ENCODE measurements at regions not wholly inside any gene's neighbourhood (a gene's known extent, or its start where the extent isn't known, plus 50 kb on each side); places are given as distances from the start of the nearest gene placed in this dataset.

- FAIRE-seq = no peak
- DNase-seq (ENCODE audit: insufficient read length) = no peak
- no peak for TF ChIP-seq TAF1 (IDR thresholded peaks at IDR 0.05; ENCODE audit: borderline replicate concordance, low read depth, low read length)
- no peak for TF ChIP-seq POLR2A (IDR thresholded peaks at IDR 0.05; ENCODE audit: low read depth, low read length)
- no peak for TF ChIP-seq POLR2AphosphoS5 (IDR thresholded peaks at IDR 0.05; ENCODE audit: low read depth, low read length)
Measured at GRCh38 chr21:35416866-35417489, 367.9 kb upstream of the RUNX1 start.

DNA sequence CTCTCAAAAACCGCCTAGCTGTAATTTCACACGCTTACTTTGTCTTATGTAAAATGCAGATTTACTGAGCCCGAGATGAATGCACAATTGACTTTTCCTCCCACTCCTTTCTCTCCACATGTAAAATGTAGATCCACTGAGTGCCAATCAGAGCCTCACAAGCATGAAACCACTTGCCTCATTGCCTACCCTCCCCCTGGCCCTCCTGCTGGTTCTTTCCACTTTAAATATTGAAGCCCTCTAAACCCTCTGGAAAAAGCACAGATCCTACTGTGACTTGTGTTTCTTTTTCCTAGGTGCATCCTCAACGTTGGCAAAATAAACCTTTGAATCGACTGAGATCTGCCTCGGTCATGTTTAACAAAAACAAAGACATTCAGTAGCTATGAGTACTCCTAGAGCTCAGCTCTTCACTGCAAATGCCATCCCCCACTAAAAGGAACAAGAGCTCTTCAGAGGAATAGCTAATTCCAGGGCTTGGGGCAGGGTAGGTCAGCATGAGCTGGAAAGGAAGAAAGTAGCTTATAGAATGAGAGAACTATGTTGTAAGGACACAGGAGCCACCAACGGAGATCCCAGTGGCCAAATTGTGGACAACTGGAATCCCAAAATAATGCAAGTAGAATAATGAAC lies 365.5 kb upstream of the RUNX1 start:
- DNase-seq (ENCODE audit: insufficient read length) = no peak
- TF ChIP-seq TAF1 (IDR thresholded peaks at IDR 0.05; ENCODE audit: borderline replicate concordance, low read depth, low read length) (no peak), POLR2A (IDR thresholded peaks at IDR 0.05; ENCODE audit: low read depth, low read length) (no peak), POLR2AphosphoS5 (IDR thresholded peaks at IDR 0.05; ENCODE audit: low read depth, low read length) (no peak)
- no peak for FAIRE-seq

DNA sequence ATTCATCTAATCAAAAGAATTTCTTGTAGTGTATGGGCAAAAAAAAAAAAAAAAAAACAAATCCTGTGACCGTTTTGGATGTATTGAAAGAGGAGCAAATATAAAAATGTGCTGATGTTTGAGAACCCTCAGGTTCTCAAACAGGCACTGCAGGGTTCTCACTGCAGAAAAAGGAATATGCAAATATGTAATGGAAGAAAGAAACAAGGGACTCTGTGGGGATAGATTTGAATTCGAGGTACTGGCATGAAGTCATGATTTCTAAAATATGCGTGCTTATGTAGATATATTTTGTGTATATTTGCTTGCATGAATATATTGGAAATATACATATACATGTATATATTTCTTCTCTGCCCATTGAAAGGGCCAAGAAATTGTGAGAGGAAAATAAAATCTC lies 365.0 kb upstream of the RUNX1 start:
- DNase-seq (ENCODE audit: insufficient read length) = no peak
- TF ChIP-seq TAF1 (IDR thresholded peaks at IDR 0.05; ENCODE audit: borderline replicate concordance, low read depth, low read length) = no peak
- no peak for TF ChIP-seq POLR2A (IDR thresholded peaks at IDR 0.05; ENCODE audit: low read depth, low read length)
- TF ChIP-seq POLR2AphosphoS5 (IDR thresholded peaks at IDR 0.05; ENCODE audit: low read depth, low read length) = no peak
- no peak for FAIRE-seq

DNA sequence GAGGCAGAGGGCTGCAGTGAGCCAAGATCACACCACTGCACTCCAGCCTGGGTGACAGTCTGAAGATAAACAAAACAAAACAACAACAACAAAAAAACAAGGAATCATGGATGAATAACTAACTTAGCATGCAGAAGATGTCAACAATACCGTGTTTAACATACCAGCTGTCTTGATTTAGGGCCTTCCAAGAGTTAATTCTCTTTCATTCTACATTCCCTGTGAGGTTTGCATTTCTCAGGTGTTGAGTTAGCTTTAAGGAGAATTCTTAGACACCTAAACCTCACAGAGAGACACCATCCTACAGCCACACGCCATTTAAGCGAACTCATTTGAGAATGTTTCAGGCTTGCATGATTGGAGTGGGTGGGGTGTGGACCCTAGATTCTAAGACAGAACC lies 363.1 kb upstream of the RUNX1 start:
- TF ChIP-seq POLR2A (IDR thresholded peaks at IDR 0.05; ENCODE audit: low read depth, low read length) = no peak
- TF ChIP-seq TAF1 (IDR thresholded peaks at IDR 0.05; ENCODE audit: borderline replicate concordance, low read depth, low read length) = no peak
- TF ChIP-seq POLR2AphosphoS5 (IDR thresholded peaks at IDR 0.05; ENCODE audit: low read depth, low read length) = no peak
- DNase-seq (ENCODE audit: insufficient read length) = no peak
- no peak for FAIRE-seq

DNA sequence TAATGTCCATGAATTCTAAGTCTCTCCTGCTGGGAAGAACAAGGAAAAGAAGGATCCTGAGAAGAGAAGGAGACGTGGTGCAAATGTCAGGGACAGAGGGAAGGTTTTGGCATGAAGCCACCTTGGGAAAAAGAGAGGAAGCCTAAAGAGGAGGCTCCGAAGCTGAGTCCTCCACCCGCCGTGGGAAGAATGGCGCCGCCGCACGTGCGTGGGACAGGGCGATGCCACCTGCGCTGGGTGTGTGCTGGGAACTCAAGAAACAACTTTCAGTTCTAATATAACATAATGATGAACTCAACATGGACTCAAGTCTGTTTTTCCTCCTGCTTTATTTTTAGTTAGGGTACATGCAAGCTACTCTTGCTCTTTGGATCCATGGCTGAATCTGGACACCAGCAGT lies 362.3 kb upstream of the RUNX1 start:
- TF ChIP-seq TAF1 (IDR thresholded peaks at IDR 0.05; ENCODE audit: borderline replicate concordance, low read depth, low read length) = no peak
- no peak for TF ChIP-seq POLR2AphosphoS5 (IDR thresholded peaks at IDR 0.05; ENCODE audit: low read depth, low read length)
- TF ChIP-seq POLR2A (IDR thresholded peaks at IDR 0.05; ENCODE audit: low read depth, low read length) = no peak
- DNase-seq (ENCODE audit: insufficient read length) (no peak), FAIRE-seq (no peak)

- TF ChIP-seq POLR2AphosphoS5 (IDR thresholded peaks at IDR 0.05; ENCODE audit: low read depth, low read length) (no peak), TAF1 (IDR thresholded peaks at IDR 0.05; ENCODE audit: borderline replicate concordance, low read depth, low read length) (no peak), POLR2A (IDR thresholded peaks at IDR 0.05; ENCODE audit: low read depth, low read length) (no peak)
- FAIRE-seq (no peak), DNase-seq (ENCODE audit: insufficient read length) (no peak)
Measured at GRCh38 chr21:35410656-35411055, 361.6 kb upstream of the RUNX1 start.

DNA sequence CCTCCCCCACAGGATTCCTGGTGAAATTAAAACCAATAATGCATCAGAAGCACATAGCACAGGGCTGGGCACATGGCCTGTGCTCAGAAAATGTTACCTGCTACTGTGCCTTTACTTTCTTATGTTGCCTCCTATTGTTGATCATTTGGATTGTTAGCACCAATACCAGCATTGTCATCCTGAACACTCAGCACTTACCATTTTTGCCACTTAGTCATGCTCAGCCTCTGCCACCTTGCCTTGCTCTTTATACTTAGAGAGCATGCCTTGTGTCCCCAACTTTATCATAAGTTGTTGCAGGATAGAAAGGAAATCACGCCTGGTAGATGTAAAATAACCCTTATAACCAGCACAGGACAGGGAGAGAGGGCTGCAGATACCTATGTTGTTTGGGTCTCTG lies 361.0 kb upstream of the RUNX1 start:
- DNase-seq (ENCODE audit: insufficient read length) (no peak), FAIRE-seq (no peak)
- TF ChIP-seq TAF1 (IDR thresholded peaks at IDR 0.05; ENCODE audit: borderline replicate concordance, low read depth, low read length) = no peak
- TF ChIP-seq POLR2AphosphoS5 (IDR thresholded peaks at IDR 0.05; ENCODE audit: low read depth, low read length) = no peak
- no peak for TF ChIP-seq POLR2A (IDR thresholded peaks at IDR 0.05; ENCODE audit: low read depth, low read length)

GRCh38 chr21:35408401-35408800 lies 359.3 kb upstream of the RUNX1 start:
- TF ChIP-seq POLR2A (IDR thresholded peaks at IDR 0.05; ENCODE audit: low read depth, low read length) = no peak
- TF ChIP-seq POLR2AphosphoS5 (IDR thresholded peaks at IDR 0.05; ENCODE audit: low read depth, low read length) = no peak
- TF ChIP-seq TAF1 (IDR thresholded peaks at IDR 0.05; ENCODE audit: borderline replicate concordance, low read depth, low read length) = no peak
- DNase-seq (ENCODE audit: insufficient read length) (no peak), FAIRE-seq (no peak)

GRCh38 chr21:35406635-35407034 lies 357.5 kb upstream of the RUNX1 start:
- DNase-seq (ENCODE audit: insufficient read length) = no peak
- FAIRE-seq = no peak
- TF ChIP-seq POLR2A (IDR thresholded peaks at IDR 0.05; ENCODE audit: low read depth, low read length) (no peak), TAF1 (IDR thresholded peaks at IDR 0.05; ENCODE audit: borderline replicate concordance, low read depth, low read length) (no peak), POLR2AphosphoS5 (IDR thresholded peaks at IDR 0.05; ENCODE audit: low read depth, low read length) (no peak)

DNA sequence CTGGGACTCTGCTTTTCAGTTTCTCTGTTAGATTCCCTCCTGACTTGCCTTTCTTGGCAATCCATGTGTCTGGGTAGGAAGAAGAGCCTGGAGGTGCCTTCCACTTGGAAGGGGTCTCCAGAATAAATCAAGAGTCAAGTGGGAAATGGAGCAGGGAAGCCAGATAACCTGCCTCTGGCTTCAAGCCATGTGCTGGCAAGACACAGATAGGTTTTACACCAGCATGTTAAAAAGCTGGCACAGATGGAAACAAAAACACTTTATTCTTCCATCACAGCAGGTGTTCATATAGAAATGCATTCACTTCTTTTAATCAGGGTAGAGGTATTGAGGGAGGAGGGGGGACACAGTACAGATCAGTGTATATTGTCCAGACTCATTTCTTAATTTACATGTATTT lies 356.9 kb upstream of the RUNX1 start:
- FAIRE-seq (no peak), DNase-seq (ENCODE audit: insufficient read length) (no peak)

DNA sequence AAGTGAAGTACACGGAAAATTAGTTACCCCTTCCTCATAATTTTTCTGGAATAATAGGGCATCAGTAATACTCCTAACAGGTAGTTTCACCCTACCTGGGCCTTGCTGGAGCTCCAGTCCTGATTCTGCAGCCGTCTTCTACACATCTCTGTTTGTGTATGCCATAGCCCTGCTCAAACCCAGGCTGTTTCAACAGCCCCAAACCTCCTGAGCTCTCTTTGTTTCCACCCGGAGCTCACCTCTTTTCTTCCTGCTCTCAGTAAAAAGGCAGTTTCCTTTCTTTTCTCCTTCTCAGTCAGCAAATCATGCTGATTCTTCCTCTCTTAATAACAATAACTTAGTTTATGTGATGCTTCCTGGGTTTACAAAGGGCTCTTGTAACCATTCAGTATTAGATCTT lies 355.1 kb upstream of the RUNX1 start:
- DNase-seq (ENCODE audit: insufficient read length) (no peak), FAIRE-seq (no peak)
- TF ChIP-seq POLR2A (IDR thresholded peaks at IDR 0.05; ENCODE audit: low read depth, low read length) (no peak), POLR2AphosphoS5 (IDR thresholded peaks at IDR 0.05; ENCODE audit: low read depth, low read length) (no peak), TAF1 (IDR thresholded peaks at IDR 0.05; ENCODE audit: borderline replicate concordance, low read depth, low read length) (no peak)

More for the DNA sequence above, 356.9 kb upstream of the RUNX1 start:
- TF ChIP-seq POLR2A (IDR thresholded peaks at IDR 0.05; ENCODE audit: low read depth, low read length) = no peak
- no peak for TF ChIP-seq POLR2AphosphoS5 (IDR thresholded peaks at IDR 0.05; ENCODE audit: low read depth, low read length)
- TF ChIP-seq TAF1 (IDR thresholded peaks at IDR 0.05; ENCODE audit: borderline replicate concordance, low read depth, low read length) = no peak

DNA sequence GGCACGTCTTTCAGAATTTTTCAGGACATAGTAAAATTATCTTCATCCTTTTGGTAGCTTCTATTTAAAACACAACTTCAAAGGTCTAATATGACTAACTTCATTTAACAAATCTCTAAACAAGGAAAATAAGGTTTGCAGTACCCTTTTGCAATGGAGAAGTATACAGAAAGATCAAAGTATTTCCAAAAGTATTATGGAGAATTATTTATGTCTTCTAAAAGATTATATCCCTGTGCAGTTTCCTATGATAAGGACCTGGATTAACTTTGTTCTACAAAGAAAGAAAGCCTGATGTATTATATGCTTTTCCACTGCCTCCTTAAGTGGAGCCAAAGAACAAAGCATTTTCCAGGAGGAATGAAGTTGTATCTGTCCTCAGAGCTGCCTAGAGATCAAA lies 353.0 kb upstream of the RUNX1 start:
- FAIRE-seq = no peak
- no peak for TF ChIP-seq POLR2A (IDR thresholded peaks at IDR 0.05; ENCODE audit: low read depth, low read length)
- no peak for TF ChIP-seq TAF1 (IDR thresholded peaks at IDR 0.05; ENCODE audit: borderline replicate concordance, low read depth, low read length)
- no peak for TF ChIP-seq POLR2AphosphoS5 (IDR thresholded peaks at IDR 0.05; ENCODE audit: low read depth, low read length)

More for the DNA sequence above, 353.0 kb upstream of the RUNX1 start:
- no peak for DNase-seq (ENCODE audit: insufficient read length)

Data from GM12892 (cell line).